NCI-H524 treated with DMSO at 0.1 percent for 48 hours (cell line): ENCODE measurements at regions not wholly inside any gene's neighbourhood (a gene's known extent, or its start where the extent isn't known, plus 50 kb on each side); places are given as distances from the start of the nearest gene placed in this dataset.
"Not testable (repeated sequence)": the region's sequence is repeated elsewhere in the genome, so short reads cannot be mapped to it uniquely, and the experiment has no call there.

ENCODE experiments used
- DNase-seq: peaks from one replicate; lab custom pipeline; 2025; lab: John Stamatoyannopoulos, UW

DNA sequence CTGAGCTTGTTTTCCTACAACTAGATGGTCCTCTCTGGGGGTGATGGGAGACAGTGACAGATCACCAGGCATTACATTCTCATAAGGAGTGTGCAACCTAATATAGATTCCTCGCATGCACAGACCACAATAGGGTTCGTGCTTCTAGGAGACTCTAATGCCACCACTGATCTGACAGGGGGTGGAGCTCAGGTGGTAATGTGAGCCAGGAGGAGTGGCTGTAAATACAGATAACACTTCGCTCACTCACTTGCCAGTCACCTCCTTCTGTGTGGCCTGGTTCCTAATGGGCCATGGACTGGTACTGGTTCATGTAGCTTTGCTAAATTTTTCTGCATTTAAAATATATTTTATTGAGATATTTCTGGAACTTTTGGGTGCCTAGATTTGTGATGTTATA, 202.3 kb upstream of the ZNF32 start:
- DNase-seq: no peak

DNA sequence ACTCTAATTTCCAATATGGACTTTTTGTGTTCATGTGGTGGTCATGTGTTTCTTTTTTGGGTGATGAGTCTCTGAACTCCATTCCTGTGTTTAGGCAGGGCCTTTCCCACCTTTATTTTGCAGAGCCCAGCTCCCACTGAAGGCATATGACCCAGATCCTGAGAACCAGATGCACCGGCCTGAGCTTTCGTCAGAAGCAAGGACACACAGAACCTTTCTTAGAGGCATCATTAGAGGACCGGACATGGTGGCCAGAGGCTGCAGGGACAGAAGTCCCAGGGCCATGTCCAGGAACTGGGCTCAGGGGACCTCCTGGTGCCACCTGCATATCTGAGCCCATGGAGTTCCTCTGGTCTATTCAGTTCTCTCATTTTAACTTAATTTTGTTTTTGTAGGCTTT, 200.9 kb upstream of the ZNF32 start:
- no peak for DNase-seq

DNA sequence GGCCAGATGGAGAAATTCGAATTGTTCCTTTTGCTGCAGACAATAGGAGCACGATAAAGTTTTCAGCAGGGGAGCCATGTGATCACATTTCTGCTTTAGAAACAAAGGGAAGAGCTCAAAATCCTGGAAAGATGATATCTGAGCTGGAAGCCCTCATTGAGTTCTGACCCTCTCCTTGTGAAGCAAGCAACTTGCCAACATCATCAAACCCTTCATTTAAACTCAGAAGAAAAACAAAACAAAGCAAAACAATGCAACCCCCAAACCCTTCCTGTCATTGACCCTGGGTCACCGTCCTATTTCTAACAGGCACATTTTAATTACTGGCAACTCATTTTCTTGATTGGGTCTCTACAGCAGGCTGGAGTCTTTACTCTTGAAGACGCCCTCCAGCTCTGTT, 198.3 kb upstream of the ZNF32 start:
- DNase-seq: no peak

DNA sequence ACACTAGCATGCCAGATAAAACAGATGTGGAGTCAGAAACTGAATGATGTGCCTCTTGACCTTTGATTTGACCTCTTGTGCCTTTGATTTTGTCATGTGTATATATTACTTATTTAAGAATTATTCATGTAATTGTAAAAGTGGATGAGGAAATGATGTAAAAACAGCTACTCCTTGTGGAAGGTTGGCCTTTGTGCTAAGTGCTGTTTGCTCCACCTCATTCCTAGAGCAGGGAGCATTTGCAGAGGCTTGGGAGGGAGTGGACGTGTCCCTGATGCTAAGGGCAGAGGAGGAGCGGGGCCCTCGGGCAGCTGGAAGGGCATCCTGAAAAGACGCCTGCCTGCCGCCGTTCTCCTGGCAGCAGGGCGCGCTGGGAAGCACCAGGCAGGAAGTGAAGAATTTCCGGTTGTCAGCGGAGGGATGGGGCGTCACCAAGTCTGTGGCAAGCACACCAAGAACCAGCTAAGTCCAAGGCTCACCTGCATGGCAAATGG, 197.6 kb upstream of the ZNF32 start:
- no peak for DNase-seq

DNA sequence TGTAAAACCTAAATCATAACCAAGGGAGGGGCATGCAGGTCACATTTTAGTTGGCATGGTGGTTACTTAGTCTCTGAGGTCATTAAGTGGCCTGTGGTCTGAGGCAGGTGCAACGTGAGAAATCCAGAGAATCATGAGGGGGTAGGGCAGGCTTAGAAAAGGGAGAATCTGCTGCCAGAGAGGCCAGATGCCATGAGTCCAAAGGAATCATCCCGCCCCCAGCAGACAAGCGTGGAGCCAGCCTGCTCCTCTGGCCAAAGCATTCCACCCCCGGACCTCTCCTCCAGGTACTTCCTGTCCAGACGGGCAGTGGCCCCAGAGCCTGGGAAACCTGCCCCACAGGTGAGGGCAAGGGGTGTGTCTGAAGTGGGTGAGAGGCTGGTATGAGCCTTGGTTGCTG, 196.4 kb upstream of the ZNF32 start:
- no peak for DNase-seq

DNA sequence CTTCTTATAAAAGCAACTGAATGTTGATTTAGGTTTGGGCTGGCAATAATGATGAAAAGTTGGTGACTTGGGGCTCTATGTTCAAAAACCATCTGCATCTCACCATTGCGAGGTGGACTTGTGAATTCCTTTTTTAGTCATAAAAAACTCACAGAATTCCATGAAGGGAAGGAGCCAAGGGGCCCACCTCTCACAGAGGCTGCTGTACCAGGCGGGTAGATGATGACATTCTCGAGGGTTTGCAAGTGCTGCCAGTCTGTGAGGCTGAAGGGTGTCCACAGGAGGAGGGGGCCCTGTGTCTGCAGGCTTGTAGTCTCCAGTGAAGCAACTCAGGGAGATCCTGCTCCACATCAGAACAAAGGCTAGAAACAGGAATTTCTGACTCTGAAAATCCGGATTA, 195.5 kb upstream of the ZNF32 start:
- no peak for DNase-seq

DNA sequence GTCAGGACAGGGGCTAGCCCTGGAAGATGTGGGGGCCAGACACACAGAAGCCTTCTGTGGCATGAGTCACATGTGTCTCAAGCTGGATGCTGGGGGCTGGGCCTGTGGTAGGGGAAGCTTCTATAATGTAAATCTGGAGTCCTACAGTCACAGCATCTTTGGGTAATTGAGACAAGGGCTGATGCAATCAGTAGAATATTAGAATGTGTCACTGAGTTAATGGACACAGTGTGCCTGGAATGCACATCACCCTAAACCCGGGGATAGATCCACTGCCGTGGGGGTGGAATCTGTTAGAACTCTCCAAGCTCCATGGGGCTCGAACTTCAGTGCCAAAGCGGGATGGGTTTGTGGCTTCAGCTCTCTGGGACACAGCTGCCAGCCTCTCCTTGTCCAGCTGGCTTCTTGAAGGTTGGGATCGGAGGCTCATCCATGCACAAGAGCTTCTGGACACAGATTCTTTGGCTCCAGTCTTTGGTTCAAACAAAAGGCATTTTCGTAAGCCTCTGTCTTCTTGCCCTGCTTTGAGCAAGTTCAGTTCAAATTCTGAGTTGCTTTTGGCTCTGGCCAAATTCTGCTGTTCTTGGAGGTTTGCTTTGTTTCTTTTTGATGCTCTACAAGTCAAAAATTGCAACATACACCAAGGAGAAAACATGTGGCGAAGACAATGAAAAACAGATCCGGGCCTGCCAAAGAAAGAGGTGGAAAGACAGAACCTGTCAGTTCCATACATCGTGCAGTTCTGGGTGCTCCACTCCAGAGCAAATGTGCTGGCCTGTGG, 194.8 kb upstream of the ZNF32 start:
- no peak for DNase-seq

DNA sequence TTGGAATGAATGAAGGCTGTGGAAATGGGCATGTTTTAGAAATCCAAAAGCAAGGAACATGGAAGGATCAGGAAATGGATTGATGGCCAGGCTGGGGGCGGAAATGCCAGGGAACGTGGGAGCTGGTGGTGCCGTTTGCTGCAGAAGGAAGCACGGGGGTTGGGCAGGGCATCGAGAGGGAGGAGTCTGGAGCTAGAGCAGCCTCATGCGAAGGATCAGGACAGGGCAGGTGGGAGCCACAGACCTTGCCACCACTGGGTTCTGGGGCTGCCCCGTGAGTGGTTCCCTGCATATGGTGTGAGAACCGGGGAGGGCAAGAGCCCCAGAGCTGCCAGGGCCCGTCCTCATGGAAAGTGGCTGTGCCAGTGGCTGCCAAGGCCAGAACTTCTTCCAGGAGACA, 193.8 kb upstream of the ZNF32 start:
- no peak for DNase-seq

DNA sequence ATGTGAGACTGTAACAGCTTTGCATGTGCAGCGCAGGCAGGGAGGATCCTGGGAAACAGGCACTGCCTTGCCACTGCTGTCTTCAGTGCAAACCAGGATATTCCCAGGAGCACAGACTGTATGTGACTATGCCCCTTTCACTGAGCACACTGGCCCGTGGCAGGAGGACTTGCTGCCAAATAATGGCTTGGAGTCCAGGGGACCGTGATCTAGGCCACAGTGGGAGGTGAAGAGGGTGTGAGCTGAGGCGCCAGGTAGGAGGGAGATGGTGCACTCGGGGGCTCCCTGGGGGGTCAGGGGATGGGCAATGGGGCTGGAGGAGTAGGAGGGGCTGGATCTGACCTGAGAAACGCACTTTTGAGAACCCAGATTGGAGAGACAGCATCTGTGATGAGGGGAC, 193.4 kb upstream of the ZNF32 start:
- DNase-seq: no peak

DNA sequence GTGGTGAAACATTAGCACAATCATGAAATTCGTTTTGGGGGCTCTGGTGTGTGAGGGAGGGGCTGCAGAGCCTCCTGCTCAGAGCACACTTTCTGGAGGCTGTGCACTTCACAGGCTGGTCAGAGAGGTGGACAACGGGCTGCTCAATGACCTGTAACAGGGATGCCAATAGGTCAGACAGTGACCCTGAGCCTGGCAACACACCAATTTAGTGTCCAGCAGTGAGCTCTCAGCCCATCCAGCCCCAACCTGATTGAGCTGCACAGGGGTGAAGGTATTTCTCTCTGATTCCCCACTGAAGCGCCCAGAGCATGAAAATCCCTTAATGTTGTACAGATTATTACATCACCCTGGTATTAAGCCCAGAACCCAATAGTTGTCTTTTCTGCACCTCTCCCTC, 191.3 kb upstream of the ZNF32 start:
- DNase-seq: no peak

DNA sequence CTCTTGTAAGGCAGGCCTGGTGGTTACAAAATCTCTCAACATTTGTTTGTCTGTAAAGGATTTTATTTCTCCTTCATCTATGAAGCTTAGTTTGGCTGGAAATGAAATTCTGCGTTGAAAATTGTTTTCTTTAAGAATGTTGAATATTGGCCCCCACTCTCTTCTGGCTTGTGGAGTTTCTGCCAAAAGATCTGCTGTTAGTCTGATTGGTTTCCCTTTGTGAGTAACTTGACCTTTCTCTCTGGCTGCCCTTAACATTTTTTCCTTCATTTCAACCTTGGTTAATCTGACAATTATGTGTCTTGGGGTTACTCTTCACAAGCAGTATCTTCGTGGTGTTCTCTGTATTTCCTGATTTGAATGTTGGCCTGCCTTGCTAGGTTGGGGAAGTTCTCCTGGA, 186.1 kb upstream of the ZNF32 start:
- not testable (repeated sequence) for DNase-seq

DNA sequence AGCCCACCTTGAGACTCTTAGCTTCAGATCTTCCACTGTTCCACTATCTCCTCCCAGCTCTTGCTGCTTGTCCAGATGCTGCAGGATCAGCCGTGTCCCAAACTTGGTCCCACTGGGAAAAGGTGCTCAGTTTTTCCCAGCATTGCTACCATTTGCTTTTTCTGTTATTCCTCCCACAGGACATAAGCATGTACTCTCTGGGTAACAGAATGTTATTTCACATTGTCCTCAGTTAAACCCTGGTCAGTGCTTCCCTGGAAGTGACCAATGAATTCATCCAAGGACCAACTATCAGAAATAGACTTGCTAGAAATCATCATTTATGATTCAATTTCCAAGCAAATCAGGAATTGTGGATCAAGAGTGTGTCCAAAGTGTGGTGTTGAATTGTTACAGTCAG, 179.2 kb upstream of the ZNF32 start:
- no peak for DNase-seq

DNA sequence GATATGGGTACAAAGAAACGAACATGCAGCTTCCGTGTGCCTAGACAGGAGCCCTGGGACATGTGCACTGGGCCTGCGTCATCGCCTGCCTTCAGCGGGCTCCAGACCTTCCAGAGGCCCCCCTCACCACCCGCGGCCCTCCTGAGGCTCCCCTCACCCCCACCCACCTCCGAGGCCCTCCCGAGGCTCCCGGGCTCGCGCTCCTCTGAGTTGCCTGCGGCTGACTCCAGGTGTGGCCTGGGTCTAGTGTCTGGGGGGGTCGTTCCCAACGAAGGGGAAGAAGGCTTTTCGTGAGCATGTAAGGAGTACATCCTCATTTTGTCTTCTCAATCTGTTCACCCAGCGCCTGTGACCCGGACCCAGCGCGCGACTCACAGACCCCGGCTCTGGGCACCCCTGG, 177.3 kb upstream of the ZNF32 start:
- DNase-seq: no peak

DNA sequence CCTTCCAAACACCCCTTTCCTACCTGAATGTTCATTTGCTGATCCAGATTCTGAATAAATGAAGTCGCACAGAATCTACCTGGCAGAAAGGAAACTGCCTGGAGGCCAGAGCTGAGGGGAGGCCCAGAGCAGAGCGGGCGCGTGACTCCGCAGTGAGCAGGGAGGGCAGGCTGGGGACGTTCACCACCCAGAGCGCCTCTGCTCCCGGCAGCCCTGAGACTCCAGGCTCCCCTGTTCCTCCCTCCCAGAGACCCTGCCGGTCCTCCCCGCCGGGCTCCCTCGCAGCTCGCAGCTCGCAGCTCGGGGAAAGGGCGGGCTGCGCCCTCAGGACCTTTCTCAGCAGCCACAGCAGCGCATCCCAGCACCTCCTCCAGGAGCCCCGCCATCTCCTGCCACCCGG, 176.7 kb upstream of the ZNF32 start:
- DNase-seq: no peak

DNA sequence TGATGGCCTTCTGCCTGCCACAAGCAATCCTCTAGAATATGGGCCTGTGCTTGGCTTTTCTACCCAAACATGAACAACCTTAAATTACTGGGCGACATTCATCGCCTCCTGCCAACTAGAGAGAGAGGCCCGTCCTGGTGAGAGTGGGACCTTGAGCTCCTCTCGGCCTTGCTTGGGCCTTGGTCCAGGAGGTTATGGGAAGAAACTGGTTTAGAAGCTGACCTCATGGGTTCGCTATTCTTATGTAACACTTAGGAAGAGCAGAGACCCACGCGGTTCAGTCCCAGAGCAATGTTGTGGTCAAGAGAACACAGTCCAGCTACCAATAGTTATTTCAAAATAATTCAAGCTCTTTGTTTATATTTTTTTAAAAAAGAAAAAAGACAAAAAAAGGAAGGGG, 176.3 kb upstream of the ZNF32 start:
- no peak for DNase-seq

DNA sequence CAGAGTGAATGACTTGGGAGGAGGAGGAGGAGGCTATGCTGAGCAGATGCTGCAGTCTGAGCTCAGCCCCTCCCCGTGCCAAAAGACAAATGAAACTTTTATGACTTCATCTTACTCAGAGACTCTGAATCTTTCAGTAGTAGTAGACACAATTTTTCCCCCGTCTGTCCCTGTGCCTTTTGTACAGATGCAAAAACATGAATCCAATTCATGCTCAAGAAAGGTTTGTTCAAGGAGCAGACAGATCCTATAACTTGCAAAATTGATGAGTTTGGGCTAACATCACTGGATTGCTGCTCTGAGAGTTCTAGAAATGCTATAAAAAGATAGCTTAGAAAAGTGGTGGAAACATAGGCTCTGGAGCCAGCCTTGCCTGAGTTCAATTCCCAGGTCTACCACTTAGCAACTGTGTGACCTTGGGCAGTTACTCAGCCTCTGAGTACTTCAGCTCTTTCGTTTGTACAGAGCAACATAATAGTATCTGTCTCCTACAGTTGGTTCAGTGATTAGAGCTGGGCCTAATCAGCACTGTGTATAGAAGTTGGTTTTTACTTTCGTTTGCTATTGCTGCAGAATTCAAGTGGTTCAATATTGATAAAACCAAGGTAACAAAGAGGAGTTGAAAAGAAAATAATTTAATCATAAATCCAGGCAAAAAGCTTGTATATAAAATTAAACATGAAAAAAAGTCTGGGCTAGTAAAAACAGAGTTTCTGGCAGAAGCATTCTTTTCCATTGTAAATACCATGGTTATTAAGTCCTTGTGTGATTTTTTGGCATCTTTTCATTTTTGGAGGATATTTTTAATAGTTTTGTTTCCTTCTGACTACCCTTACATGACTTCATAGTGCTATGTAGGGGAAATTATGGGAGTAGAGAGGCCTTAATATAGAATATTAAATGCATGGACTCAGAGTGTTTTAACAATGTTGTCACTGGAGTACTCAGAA, 174.2 kb upstream of the ZNF32 start:
- no peak for DNase-seq

DNA sequence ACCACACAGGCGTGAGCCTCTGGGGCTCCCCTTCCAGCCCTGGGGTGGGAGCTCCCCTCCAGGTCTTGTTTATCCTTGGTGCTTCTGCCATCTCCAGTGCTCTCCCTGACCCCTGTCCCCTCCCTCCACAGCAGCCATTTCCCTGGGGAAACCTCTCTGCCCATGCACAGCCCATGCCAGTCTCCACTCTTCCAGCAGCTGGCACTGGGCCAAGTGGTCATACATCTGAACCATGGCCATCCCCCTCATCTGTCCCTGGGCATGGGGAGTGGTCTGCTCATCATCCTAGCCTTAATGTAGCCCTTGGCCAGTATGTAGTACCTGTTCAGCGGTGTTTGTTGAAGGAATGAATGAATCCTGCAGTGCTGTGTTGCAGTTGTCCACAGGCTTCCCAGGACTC, 172.4 kb upstream of the ZNF32 start:
- no peak for DNase-seq

DNA sequence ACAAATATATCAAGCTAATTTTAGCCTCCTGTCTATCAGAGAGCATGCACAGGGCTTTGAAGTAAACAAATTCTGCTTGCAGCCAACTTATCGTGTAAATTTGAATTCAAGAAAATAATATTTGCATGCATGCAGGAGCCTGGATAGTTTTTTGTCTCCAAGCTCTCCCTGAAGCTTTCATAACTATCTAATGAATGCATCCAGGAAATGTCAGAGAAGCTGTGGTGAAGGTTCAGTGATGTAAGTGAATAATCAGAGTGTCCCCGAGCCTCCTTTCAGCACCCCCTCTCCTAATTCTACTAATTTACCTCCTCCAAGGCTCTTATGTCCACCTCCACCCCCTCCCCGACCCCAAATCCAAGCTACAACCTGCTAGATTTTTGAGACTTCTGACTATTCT, 172.0 kb upstream of the ZNF32 start:
- DNase-seq: no peak

DNA sequence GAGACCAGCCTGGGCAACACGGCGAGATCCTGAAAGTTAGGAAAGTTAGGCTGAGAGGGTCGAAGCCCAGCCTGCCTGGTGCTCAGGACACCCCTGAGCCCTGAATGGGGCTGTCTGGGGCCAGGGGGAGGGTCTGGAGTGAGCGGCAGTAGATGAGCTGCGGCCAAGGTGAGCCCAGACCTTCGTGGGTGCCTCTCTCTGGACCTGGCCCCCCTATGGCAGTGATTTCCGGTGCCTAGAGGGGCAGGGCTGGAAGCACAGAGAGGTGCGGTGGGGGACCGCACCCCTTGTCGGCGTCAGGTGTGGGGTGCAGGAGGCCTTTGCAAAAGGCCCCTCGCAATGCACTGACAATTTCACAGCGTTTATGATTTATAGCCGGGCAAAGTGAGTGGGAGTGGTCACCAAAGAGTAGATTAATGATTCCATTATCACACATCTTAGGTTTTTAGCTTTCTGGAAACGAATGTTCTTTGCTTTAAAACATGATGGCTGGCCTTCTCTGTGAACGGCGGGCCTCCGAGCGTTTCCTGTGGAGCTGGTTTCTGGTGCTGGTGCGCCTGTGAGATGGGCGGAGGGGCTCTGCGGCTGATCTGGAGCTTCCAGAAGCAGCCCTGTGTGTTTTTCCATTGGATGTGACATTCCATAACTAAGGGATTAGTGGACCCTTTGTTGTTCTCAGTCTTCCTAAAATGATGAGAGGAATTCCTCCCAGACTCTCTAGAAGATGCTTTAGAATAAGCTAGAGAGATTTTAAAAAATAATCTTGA, 171.0 kb upstream of the ZNF32 start:
- no peak for DNase-seq

DNA sequence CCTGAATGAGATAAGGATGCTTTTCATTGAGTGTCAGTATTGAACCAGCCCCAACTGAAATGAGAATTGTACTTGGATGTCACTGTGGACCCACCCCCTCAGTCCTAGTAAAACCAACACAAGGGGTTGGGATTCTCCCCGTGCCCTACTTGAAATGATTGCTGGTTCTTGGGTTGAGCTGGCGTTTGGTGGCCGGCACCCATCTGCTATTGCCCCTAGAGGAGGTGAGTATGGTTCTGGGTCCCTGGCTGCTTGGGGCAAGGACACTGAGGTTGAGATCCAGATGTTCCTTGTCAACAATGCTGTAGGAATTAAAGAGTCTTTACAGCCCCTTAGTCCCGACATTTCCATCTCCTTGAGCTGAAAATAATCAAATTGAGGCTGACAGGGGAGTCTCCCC, 170.0 kb upstream of the ZNF32 start:
- no peak for DNase-seq

DNA sequence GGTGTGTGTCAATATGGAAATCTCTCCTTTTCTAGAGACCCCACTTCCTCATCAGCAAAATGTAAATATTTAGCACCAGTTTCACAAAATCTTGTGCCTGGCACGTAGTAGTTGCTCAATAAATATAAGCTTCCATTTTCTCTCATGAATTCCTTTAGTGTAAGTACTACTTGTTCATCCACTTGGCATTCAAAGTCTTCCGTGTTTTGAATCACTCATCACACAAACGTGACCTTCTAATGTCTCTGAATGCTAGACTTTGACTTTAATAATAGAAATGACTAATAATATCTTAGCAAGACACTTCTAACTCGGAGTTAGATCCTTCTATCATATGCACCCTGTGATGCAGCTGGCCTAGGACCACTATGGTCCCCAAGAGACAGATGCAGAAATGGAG, 168.7 kb upstream of the ZNF32 start:
- DNase-seq: no peak
